HUDEP-2 (cell line): ENCODE measurements at regions not wholly inside any gene's neighbourhood (a gene's known extent, or its start where the extent isn't known, plus 50 kb on each side); places are given as distances from the start of the nearest gene placed in this dataset.

Experiments used
- DNase-seq, 76 experiments: peaks; one replicate each; lab custom pipeline; 2025; ENCODE audit not compliant: unreplicated experiment in 76 of 76; lab: John Stamatoyannopoulos, UW

DNA sequence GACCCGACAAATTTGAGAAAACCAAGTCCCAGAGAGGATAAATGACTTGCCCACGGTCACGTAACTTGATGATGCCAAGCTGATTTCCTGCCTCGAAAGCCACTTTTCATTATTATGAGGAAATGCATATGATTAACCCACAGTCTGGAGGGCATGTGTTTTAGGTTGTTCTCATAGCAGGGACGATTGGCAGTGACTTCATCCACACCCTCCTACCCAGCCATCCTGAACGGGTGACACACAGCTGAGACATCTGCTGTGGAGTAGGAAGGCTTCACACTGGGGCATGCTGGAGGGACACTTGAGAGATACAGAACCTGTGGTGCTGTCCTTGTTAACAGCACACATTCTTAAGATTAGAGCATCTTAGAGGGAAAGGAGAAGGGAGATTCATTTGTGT, 65.4 kb upstream of the WDFY2 start:
- no peak for DNase-seq

DNA sequence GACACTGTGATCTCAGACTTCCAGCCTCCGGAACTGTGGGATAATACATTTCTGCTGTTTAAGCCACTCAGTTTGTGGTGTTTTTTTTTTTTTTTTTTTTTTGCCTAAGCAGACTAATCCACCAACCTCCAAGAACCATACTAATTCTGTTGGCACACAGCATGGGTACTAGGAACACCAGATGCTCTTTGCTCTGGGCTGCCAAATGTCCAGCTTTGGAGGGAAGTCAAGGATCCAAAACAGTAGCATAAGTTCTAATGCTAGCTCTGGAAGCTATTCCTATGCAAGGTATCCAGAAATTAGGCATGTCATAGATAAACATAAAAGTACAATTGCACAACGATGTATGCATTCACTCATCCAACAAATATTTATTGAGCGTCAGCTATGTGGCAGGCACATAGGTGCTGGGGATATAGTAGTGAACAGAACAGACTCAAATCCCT, 64.5 kb upstream of the WDFY2 start:
- no peak for DNase-seq

DNA sequence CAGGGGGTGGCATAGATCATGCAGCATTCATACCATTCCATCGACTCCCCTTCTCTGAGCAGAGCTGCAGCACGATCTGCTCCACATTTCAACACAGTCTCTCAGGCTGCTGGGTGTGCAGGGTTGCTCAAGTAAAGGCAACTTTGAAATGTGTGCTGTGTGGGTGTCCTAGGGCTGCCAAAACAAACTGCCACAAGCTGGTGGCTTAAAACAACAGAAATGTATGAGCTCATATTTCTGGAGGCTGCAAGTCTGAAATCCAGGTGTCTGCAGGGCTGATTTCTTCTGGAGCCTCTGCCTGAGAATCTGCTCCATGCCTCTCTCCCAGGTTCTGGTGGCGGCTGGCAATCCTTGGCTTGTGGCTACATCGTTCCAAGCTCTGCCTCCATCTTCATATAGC, 63.7 kb upstream of the WDFY2 start:
- no peak for DNase-seq

DNA sequence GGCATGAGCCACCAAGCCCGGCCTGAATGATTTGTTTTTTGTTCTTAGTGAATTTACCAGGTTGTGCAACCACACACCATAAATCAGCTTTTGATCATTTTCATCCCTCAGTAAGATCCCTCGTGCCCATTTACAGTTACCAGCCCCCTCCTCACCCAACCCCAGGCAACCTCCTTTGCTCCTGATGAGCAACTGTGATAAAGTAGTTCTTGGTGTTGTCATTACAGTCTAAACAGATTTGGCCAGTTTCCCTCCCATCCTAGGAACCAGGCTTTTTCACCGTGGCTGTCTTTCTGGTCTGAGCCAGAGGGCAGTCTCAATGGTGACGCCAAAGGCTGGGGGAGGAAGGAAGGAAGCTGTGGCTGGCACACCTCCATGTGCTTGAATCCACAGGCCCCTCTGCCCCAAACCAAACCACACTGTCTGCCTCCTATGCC, 61.2 kb upstream of the WDFY2 start:
- peak in 10 of 76 experiments; percentile 1 to 29 (median 9) for DNase-seq

DNA sequence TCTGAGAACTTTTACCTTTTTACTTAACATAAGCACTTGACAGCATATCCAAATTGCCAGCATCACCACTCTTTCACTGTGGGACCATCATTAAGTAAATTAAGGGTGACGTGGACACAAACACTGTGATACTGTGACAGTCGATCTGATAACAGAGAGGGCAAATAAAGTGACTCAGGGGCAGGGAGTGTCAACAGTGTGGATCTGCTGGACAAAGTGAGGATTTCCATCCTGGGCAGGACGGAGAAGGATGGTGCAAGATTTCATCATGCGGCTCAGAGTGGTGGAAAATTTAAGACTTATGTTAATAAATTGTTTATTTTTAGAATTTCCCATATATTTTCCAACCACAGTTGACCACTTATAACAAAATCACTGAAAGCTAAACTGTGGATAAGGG, 60.0 kb upstream of the WDFY2 start:
- no peak for DNase-seq

DNA sequence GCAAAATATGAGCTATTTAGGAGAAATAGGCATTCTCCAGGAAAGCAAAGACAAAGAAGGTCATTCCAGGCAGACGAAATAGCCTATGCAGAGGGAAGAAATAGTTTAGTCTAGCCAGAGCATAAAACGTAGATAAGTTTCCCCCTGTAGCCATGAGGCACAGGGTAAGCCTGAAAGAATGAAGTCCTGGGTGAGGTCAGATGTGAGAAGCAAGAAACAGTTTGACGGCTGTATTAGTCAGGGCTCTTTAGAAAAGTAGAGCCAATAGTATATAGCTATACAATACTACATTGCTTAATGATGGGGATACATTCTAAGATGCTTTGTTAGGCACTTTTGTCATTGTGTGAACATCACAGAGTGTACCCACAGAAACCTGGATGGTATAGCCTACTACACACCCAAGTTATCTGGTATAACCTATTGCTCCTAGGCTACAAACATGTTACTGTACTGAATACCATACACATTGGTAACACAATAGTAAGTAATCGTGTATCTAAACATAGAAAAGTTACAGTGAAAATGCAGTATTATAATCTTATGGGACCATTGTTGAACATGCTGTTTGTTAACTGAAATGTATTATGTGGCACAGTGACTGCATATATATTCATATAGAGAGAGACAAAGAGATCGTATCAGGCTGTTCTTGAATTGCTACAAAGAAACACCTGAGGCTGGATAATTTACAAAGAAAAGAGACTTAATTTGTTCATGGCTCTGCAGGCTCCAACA, 59.3 kb upstream of the WDFY2 start:
- no peak for DNase-seq

DNA sequence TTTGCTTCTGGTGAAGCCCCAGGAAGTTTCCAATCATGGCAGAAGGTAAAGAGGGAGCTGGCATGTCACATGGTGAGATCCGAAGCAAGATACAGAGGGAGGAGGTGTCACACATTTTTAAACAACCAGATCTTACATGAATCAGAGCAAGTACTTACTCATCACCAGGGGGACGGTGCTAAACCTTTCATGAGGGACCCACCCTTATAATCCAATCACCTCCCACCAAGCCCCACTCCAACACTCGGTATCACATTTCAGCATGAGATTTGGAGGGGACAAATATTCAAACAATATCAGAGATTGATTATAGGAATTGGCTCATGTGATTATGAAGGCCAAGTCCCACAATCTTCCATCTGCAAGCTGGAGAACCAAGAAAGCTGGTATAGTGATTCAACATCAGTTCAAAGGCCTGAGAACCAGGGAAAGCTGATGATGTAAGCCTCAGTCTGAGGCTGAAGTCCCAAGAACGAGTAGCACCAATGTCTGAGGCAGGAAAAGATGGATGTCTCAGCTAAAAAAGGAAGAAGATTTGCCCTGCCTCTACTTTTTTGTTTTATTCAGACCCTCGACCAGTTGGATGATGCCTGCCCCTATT, 58.6 kb upstream of the WDFY2 start:
- DNase-seq, result no peak

DNA sequence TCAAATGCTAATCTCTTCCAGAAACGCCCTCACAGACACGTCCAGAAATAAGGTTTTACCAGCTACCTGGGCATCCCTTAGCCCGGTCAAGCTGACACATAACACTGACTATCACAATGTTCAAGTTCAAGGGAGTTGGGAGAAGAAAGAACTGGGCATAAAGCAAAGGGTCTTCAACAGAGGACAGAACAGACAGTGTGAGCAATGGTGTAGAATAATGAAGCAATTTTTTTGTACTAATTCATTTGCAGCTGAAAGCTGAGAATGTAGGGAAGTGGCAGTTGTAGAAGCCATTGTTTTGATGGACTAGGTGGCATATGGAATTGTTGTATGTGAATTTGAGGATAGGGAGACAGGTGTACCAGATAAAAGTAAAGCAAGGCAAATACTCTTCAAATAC, 58.1 kb upstream of the WDFY2 start:
- DNase-seq, result no peak

DNA sequence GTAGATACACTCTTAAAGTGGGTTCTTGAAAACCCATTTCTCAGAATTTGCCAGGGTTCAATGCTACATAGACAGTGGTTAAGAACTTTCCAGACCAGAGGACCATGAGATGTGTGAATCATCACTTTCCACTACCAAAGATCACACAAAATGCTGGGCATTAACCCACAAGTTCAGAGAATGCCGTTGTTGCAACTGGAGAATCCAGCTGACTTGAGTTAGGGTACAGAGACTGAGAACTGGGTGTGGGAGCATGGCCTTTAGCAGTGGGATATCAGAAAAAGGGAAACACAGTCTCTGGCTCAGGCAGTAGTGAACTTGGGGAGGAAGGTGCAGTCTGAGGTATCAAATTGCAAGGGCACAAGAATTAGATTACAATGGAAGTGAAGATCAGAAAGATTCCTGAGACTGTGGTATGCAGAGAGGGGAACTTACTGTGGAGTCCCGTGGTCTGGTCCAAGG, 51.5 kb upstream of the WDFY2 start:
- DNase-seq, result no peak

DNA sequence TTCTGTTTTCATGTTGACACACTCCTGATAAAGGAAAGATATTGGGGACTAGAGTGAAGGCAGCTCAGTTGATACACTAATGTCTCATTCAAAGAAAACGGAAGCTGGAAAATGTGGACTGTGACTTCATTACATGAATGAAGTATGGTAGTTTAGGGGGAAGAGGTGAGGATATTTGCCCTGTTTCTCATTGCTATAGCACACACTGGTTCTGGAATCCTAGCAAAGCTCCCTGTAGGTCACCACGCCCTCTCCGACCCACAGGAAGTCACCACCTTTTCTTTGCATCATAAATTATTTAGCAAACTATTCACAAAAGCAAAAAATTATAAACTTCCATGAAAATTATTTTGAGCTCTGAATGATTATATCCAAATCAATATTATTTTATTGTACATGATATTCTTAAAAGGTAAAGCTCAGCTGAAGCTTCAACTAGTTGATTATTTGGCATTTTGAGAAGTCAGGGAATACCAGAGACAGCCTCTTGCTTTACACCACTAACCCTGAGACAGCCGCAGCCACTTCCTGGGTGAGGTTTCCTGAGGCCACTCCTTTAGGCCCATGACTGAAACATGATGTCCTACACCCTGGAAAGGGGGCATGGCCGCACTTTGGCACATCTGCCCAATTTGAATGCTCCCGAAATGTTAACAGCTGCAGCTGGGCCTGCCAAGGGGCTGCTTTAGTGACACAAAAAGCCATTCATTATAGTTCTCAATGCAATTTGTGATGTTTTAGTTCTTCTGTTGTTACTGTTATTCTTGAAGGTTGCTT, 50.0 kb upstream of the WDFY2 start:
- DNase-seq, result no peak
